8988T (cell line): ENCODE measurements at regions not wholly inside any gene's neighbourhood (a gene's known extent, or its start where the extent isn't known, plus 50 kb on each side); places are given as distances from the start of the nearest gene placed in this dataset.
"Not testable (repeated sequence)": the region's sequence is repeated elsewhere in the genome, so short reads cannot be mapped to it uniquely, and the experiment has no call there.

Source experiments
- DNase-seq: peaks from one replicate; pipeline ENCODE4 v3.0.0; 2011

GRCh38 chr9:106467113-106467864 lies 395.7 kb upstream of the ZNF462 start:
- DNase-seq: no peak

GRCh38 chr9:106467865-106468164 lies 395.2 kb upstream of the ZNF462 start:
- no peak for DNase-seq

GRCh38 chr9:106468431-106468830 lies 394.5 kb upstream of the ZNF462 start:
- DNase-seq: no peak

- DNase-seq: no peak
Observed at GRCh38 chr9:106478312-106478711, 384.7 kb upstream of the ZNF462 start.

- no peak for DNase-seq
Observed at GRCh38 chr9:106478727-106479126, 384.2 kb upstream of the ZNF462 start.

GRCh38 chr9:106479679-106480078 lies 383.3 kb upstream of the ZNF462 start:
- DNase-seq: no peak

GRCh38 chr9:106481013-106481609 lies 381.9 kb upstream of the ZNF462 start:
- DNase-seq: no peak

- no peak for DNase-seq
Observed at GRCh38 chr9:106482733-106483132, 380.2 kb upstream of the ZNF462 start.

GRCh38 chr9:106486685-106487084 lies 376.3 kb upstream of the ZNF462 start:
- no peak for DNase-seq

GRCh38 chr9:106487266-106487665 lies 375.7 kb upstream of the ZNF462 start:
- no peak for DNase-seq

- DNase-seq: not testable (repeated sequence)
Observed at GRCh38 chr9:106492126-106492525, 370.8 kb upstream of the ZNF462 start.

- no peak for DNase-seq
Observed at GRCh38 chr9:106500171-106500570, 362.8 kb upstream of the ZNF462 start.

- DNase-seq: not testable (repeated sequence)
Observed at GRCh38 chr9:106501210-106501609, 361.8 kb upstream of the ZNF462 start.

GRCh38 chr9:106502930-106503329 lies 360.0 kb upstream of the ZNF462 start:
- DNase-seq: no peak

- no peak for DNase-seq
Observed at GRCh38 chr9:106503759-106504158, 359.2 kb upstream of the ZNF462 start.

GRCh38 chr9:106526716-106527204 lies 336.2 kb upstream of the ZNF462 start:
- no peak for DNase-seq

GRCh38 chr9:106528158-106528557 lies 334.8 kb upstream of the ZNF462 start:
- DNase-seq: no peak

- DNase-seq: no peak
Observed at GRCh38 chr9:106529616-106530015, 333.4 kb upstream of the ZNF462 start.

GRCh38 chr9:106531491-106531890 lies 331.5 kb upstream of the ZNF462 start:
- no peak for DNase-seq

GRCh38 chr9:106532306-106533015 lies 330.5 kb upstream of the ZNF462 start:
- no peak for DNase-seq

- no peak for DNase-seq
Observed at GRCh38 chr9:106534800-106535199, 328.2 kb upstream of the ZNF462 start.

- no peak for DNase-seq
Observed at GRCh38 chr9:106535439-106535838, 327.5 kb upstream of the ZNF462 start.

GRCh38 chr9:106557996-106558667 lies 304.8 kb upstream of the ZNF462 start:
- no peak for DNase-seq

GRCh38 chr9:106560540-106560939 lies 302.4 kb upstream of the ZNF462 start:
- DNase-seq: no peak
